Stimulated activated memory B cell treated with anti-CD40 and anti-IgM and Interleukin-4, amounts not matched to agents 10 μg/mL and 1 μg/mL and 100 μg/mL, for 72 hours (primary cell): ENCODE measurements at regions not wholly inside any gene's neighbourhood (a gene's known extent, or its start where the extent isn't known, plus 50 kb on each side); places are given as distances from the start of the nearest gene placed in this dataset.
"Not testable (repeated sequence)": the region's sequence is repeated elsewhere in the genome, so short reads cannot be mapped to it uniquely, and the experiment has no call there.

Experiments used
- ATAC-seq: fragments of 150-1000 bp; cut with Tn5 transposase; 2 replicates; pipeline ENCODE4 v1.10.0; 2021
- H3K27ac Mint-ChIP-seq: one replicate; pipeline ENCODE4 v1.8.0; 2022; ENCODE audit warnings: mild to moderate bottlenecking, mixed read lengths
- H3K27me3 Mint-ChIP-seq: one replicate; pipeline ENCODE4 v1.8.0; 2022; ENCODE audit warnings: mixed read lengths
- H3K36me3 Mint-ChIP-seq: one replicate; pipeline ENCODE4 v1.8.0; 2022; ENCODE audit warnings: mixed read lengths
- H3K4me1 Mint-ChIP-seq: one replicate; pipeline ENCODE4 v1.8.0; 2022; ENCODE audit warnings: mixed read lengths
- H3K4me3 Mint-ChIP-seq: one replicate; pipeline ENCODE4 v1.8.0; 2022; ENCODE audit warnings: mild to moderate bottlenecking, moderate library complexity, mixed read lengths
- H3K9me3 Mint-ChIP-seq: one replicate; pipeline ENCODE4 v1.8.0; 2022; ENCODE audit warnings: mixed read lengths

- Mint-ChIP-seq H3K9me3 (no peaks in the 10 kb centered on the region), H3K36me3 (no peaks in the 10 kb centered on the region), H3K27ac (no peak overlapping the region), H3K4me1 (no peaks in the 10 kb centered on the region), H3K4me3 (no peak overlapping the region), H3K27me3 (no peaks in the 10 kb centered on the region)
- no peak for ATAC-seq
Observed at GRCh38 chr2:53174539-53174938, 593.1 kb upstream of the CHAC2 start.

DNA sequence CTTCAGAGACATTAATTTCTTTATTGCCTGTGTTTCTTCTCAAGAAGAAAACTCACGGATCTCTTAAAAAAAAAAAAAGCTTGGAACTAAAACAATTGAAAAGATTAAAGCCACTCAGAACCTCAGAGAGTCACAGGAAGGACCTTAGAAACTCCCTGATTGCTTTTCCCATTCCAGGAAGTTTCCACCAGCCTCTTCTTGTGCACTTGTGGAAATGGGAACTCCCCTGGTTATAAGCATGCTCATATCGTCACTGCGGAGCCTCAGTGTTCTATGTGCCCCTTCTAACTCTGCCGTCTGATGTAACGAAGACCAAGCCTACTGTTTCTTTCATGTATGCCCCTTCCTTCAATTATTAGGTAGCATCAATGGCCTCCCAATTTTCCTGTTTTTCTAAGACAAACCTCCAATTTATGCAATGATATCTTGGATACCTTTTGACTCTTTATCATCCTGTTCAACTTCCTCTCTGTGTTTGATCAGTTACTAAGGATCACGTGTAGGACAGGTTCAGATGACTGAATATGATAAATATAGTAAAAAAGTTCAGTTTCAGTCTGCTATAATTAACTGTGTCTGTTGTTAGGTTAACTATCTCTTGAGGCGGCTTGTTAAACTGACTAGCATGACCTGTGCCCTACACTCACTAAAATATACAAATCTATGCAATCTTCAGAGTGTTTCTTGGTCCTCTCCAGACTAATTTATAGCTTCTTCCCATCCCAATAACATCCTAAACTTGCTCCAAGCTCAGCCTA is 593.7 kb upstream of the CHAC2 start:
- Mint-ChIP-seq H3K9me3 (peaks cover 3% of the 10 kb centered on the region), H3K4me3 (no peak overlapping the region), H3K27ac (no peak overlapping the region), H3K27me3 (no peaks in the 10 kb centered on the region), H3K4me1 (no peaks in the 10 kb centered on the region), H3K36me3 (no peaks in the 10 kb centered on the region)
- ATAC-seq = no peak

DNA sequence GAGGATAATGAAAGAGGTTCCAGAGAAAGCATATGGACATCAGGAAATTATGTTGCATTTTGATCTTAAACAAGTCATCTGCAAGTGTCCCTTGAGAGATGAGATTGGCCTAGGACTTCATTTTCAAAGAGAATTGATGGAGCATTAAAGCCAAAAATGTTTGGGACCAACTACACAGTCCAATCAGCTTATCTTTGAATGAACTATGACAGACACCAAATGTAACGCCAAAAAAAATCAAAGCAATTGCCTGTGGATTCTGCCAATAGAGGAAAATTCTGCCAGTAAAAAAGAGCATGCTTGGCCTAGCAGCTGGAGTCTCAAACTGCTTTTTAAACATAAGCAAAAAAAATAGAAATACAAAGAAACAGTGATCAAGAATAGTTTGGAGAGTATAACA is 594.5 kb upstream of the CHAC2 start:
- peaks cover 3% of the 10 kb centered on the region for H3K9me3 Mint-ChIP-seq
- H3K27ac Mint-ChIP-seq = no peak overlapping the region
- no peaks in the 10 kb centered on the region for H3K36me3 Mint-ChIP-seq
- no peak overlapping the region for H3K4me3 Mint-ChIP-seq
- H3K4me1 Mint-ChIP-seq = no peaks in the 10 kb centered on the region
- no peak for ATAC-seq
- H3K27me3 Mint-ChIP-seq = no peaks in the 10 kb centered on the region

DNA sequence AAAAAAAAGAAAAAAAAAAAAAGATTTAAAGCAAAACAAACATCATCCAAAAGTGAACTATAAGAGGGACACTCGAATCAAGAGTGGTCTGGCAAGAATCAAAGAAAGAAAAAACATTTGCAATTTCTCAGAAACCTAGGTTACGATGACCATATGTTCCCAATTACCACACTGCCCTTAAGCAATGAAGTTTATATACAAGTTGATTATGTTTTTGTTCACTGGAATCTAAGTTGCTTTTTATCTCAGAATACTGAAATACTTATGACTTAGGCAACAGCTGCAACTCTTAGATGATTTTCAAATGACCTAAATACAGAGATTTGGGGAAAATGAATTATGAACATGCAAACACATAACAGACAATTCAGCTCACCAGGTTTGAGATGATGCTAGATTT is 597.1 kb upstream of the CHAC2 start:
- no peak for ATAC-seq
- Mint-ChIP-seq H3K4me1 (no peaks in the 10 kb centered on the region), H3K27ac (no peak overlapping the region), H3K9me3 (peaks cover 3% of the 10 kb centered on the region), H3K4me3 (no peak overlapping the region), H3K27me3 (no peaks in the 10 kb centered on the region), H3K36me3 (no peaks in the 10 kb centered on the region)

DNA sequence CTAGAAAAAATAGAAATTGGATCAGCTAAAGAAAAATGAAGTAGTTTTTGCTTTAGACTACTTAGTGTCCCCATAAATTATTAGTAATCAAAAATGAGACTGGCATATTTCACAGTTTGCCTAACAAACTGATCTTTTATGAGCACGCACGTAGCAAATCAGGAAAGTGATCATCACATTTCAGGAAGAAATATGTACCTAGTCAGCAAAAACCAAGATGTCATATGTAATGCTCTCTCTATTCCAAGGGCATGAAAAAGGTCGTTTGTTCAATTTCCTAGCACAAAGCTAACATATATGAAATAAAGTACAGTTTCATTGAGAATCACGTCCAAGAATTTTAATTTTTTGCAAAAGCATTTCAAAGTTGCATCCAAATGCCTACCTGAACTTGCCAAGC is 600.4 kb upstream of the CHAC2 start:
- ATAC-seq = no peak
- Mint-ChIP-seq H3K4me1 (no peaks in the 10 kb centered on the region), H3K27me3 (no peaks in the 10 kb centered on the region), H3K9me3 (peaks cover 6% of the 10 kb centered on the region), H3K4me3 (no peak overlapping the region), H3K36me3 (no peaks in the 10 kb centered on the region), H3K27ac (no peak overlapping the region)

DNA sequence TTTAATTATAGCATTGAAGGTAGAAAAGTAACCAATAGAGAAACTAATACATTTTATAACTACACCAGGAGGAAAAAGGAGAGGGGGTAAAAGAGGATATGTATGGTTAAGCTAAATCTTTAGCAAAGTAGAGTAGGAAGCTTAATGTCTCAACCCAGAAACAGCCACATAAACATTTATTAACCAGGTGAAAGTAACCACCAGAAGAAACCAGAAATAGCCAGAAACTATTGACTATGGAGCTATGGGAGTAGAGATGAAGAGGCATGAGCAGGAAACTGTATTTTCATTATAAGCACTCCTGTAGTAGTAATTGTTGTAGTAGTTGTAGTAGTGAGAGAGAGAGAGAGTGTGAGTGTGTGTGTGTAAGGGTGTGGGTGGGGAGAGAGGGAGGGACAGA is 617.5 kb upstream of the CHAC2 start:
- Mint-ChIP-seq H3K27me3 (no peaks in the 10 kb centered on the region), H3K4me1 (no peaks in the 10 kb centered on the region), H3K9me3 (peaks cover 5% of the 10 kb centered on the region), H3K27ac (no peak overlapping the region), H3K36me3 (no peaks in the 10 kb centered on the region), H3K4me3 (no peak overlapping the region)
- ATAC-seq = no peak

- H3K36me3 Mint-ChIP-seq = no peaks in the 10 kb centered on the region
- no peak overlapping the region for H3K4me3 Mint-ChIP-seq
- ATAC-seq = no peak
- no peaks in the 10 kb centered on the region for H3K27me3 Mint-ChIP-seq
- no peak overlapping the region for H3K27ac Mint-ChIP-seq
- no peaks in the 10 kb centered on the region for H3K9me3 Mint-ChIP-seq
- H3K4me1 Mint-ChIP-seq = no peaks in the 10 kb centered on the region
Observed at GRCh38 chr2:53148221-53148620, 619.4 kb upstream of the CHAC2 start.

DNA sequence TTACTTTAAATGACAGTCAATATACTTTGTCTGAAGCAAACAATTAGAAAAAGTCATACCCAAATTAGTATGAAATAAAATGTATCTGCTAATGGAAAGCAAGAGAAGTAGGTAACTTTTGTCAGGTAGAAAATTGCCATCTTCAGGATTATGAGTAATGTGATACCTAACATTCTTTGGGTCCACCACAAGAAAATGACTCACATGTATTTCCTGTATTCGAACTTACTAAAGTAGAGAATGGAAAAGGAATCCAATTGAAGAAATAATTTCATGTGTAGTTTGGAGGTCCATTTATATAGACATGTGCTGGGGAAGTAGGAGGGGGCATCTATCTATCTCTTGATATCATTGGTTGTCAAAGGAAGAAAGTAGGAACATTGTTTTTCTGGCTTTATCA is 636.2 kb upstream of the CHAC2 start:
- H3K36me3 Mint-ChIP-seq = no peaks in the 10 kb centered on the region
- no peaks in the 10 kb centered on the region for H3K27me3 Mint-ChIP-seq
- no peaks in the 10 kb centered on the region for H3K4me1 Mint-ChIP-seq
- ATAC-seq = no peak
- no peak overlapping the region for H3K4me3 Mint-ChIP-seq
- no peak overlapping the region for H3K27ac Mint-ChIP-seq
- H3K9me3 Mint-ChIP-seq = no peaks in the 10 kb centered on the region

DNA sequence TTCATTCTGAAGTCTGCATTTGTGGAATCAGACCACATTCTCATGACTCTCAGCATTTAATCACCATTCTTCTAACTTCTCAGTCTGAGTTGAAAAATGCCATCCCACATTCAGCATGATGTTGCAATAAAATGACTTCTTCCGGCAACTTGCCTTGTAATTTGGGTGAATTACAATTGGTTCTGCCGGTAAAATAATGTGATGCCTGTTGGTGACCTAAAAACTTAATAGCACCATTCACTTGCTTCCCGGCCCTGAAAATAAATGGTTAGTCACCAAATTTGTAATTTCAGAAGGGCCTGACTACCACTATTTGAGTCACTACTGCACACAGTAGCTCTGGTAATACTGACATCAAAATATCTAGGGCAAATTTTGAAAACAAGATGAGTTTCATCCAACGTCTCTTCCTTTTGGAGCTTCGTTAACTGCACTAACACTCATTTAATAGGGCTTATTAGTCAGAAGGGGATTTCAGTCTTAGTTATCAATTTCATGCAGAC is 637.1 kb upstream of the CHAC2 start:
- ATAC-seq = no peak
- no peak overlapping the region for H3K4me3 Mint-ChIP-seq
- H3K27me3 Mint-ChIP-seq = no peaks in the 10 kb centered on the region

GRCh38 chr2:53129851-53130250 is 637.8 kb upstream of the CHAC2 start:
- Mint-ChIP-seq H3K27me3 (no peaks in the 10 kb centered on the region), H3K4me3 (no peak overlapping the region), H3K36me3 (no peaks in the 10 kb centered on the region), H3K27ac (no peak overlapping the region), H3K9me3 (no peaks in the 10 kb centered on the region), H3K4me1 (no peaks in the 10 kb centered on the region)
- no peak for ATAC-seq

More for the DNA sequence above, 637.1 kb upstream of the CHAC2 start:
- Mint-ChIP-seq H3K36me3 (no peaks in the 10 kb centered on the region), H3K27ac (no peak overlapping the region), H3K4me1 (no peaks in the 10 kb centered on the region), H3K9me3 (no peaks in the 10 kb centered on the region)

DNA sequence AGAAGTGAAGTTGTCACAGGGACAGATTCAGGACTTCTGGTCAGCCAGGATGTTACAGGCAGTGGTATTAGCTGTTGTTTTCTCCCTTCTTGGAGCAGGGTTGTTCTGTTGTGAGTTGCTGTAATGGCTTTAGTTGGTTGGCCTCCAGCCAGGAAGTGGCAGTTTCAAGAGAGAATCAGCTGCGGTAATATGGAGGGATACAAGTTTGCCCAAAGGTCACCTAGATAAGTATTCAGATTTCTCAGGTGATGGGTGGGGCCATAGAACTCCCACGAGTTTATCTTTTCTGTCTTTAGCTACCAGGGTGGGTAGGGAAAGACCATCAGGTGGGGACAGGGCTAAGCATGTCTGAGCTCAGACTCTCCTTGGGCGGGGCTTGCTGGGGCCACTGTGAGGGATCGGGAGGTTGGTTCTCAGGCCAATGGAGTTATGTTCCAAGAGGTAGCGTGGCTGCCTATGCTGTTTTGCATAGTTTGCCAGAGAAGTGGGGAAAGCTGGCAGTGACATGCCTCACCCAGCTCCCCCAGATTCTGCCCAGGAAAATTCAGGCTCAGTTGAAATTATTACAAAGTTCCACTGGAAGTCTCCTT is 640.4 kb upstream of the CHAC2 start:
- no peaks in the 10 kb centered on the region for H3K27me3 Mint-ChIP-seq
- ATAC-seq = no peak
- peaks cover 3% of the 10 kb centered on the region for H3K9me3 Mint-ChIP-seq
- H3K4me3 Mint-ChIP-seq = no peak overlapping the region
- no peak overlapping the region for H3K27ac Mint-ChIP-seq
- H3K36me3 Mint-ChIP-seq = no peaks in the 10 kb centered on the region
- H3K4me1 Mint-ChIP-seq = no peaks in the 10 kb centered on the region

- no peak overlapping the region for H3K27ac Mint-ChIP-seq
- no peak overlapping the region for H3K4me3 Mint-ChIP-seq
- no peak for ATAC-seq
- H3K9me3 Mint-ChIP-seq = peaks cover 6% of the 10 kb centered on the region
- no peaks in the 10 kb centered on the region for H3K36me3 Mint-ChIP-seq
- H3K27me3 Mint-ChIP-seq = no peaks in the 10 kb centered on the region
- no peaks in the 10 kb centered on the region for H3K4me1 Mint-ChIP-seq
Observed at GRCh38 chr2:53114991-53115390, 652.6 kb upstream of the CHAC2 start.

- H3K4me3 Mint-ChIP-seq = no peak overlapping the region
- no peak for ATAC-seq
- no peak overlapping the region for H3K27ac Mint-ChIP-seq
- no peaks in the 10 kb centered on the region for H3K4me1 Mint-ChIP-seq
- H3K9me3 Mint-ChIP-seq = peaks cover 6% of the 10 kb centered on the region
- no peaks in the 10 kb centered on the region for H3K36me3 Mint-ChIP-seq
- no peaks in the 10 kb centered on the region for H3K27me3 Mint-ChIP-seq
Observed at GRCh38 chr2:53114582-53114981, 653.0 kb upstream of the CHAC2 start.

GRCh38 chr2:53112408-53112807 is 655.2 kb upstream of the CHAC2 start:
- not testable (repeated sequence) for H3K4me1 Mint-ChIP-seq, H3K4me3 Mint-ChIP-seq, H3K27me3 Mint-ChIP-seq, ATAC-seq, H3K36me3 Mint-ChIP-seq, H3K9me3 Mint-ChIP-seq, H3K27ac Mint-ChIP-seq

- no peaks in the 10 kb centered on the region for H3K4me1 Mint-ChIP-seq
- ATAC-seq = no peak
- no peaks in the 10 kb centered on the region for H3K36me3 Mint-ChIP-seq
- no peak overlapping the region for H3K4me3 Mint-ChIP-seq
- H3K27me3 Mint-ChIP-seq = no peaks in the 10 kb centered on the region
- peaks cover 5% of the 10 kb centered on the region for H3K9me3 Mint-ChIP-seq
- H3K27ac Mint-ChIP-seq = no peak overlapping the region
Observed at GRCh38 chr2:53111406-53111805, 656.2 kb upstream of the CHAC2 start.

- no peak overlapping the region for H3K4me3 Mint-ChIP-seq
- no peak for ATAC-seq
- H3K27ac Mint-ChIP-seq = no peak overlapping the region
- no peaks in the 10 kb centered on the region for H3K4me1 Mint-ChIP-seq
- H3K36me3 Mint-ChIP-seq = no peaks in the 10 kb centered on the region
- no peaks in the 10 kb centered on the region for H3K27me3 Mint-ChIP-seq
- peaks cover 5% of the 10 kb centered on the region for H3K9me3 Mint-ChIP-seq
Observed at GRCh38 chr2:53111004-53111403, 656.6 kb upstream of the CHAC2 start.
